ELR (cell line): ENCODE measurements at regions not wholly inside any gene's neighbourhood (a gene's known extent, or its start where the extent isn't known, plus 50 kb on each side); places are given as distances from the start of the nearest gene placed in this dataset.

Experiments
- DNase-seq: peaks from one replicate; pipeline ENCODE4 v3.0.0-alpha.2; 2015; ENCODE audit warnings: low read depth

GRCh38 chr7:41578700-41579099, 124.2 kb downstream of the INHBA start:
- peak; percentile 30 for DNase-seq

GRCh38 chr7:41576166-41576565, 126.7 kb downstream of the INHBA start:
- peak; percentile 93 for DNase-seq

GRCh38 chr7:41574377-41574776, 128.5 kb downstream of the INHBA start:
- DNase-seq, result peak; percentile 88

GRCh38 chr7:41573862-41574261, 129.0 kb downstream of the INHBA start:
- DNase-seq, result peak; percentile 65

- DNase-seq, result no peak
Observed at GRCh38 chr7:41573443-41573842, 129.4 kb downstream of the INHBA start.

- DNase-seq, result peak; percentile 89
Observed at GRCh38 chr7:41573015-41573414, 129.9 kb downstream of the INHBA start.

- DNase-seq, result no peak
Observed at GRCh38 chr7:41571573-41571972, 131.3 kb downstream of the INHBA start.

- DNase-seq, result peak; percentile 7
Observed at GRCh38 chr7:41570766-41571165, 132.1 kb downstream of the INHBA start.

GRCh38 chr7:41568135-41568534, 134.8 kb downstream of the INHBA start:
- DNase-seq, result no peak

- peak; percentile 67 for DNase-seq
Observed at GRCh38 chr7:41567731-41568114, 135.2 kb downstream of the INHBA start.

- DNase-seq, result peak; percentile 18
Observed at GRCh38 chr7:41567031-41567730, 135.7 kb downstream of the INHBA start.

- no peak for DNase-seq
Observed at GRCh38 chr7:41566581-41566980, 136.3 kb downstream of the INHBA start.

GRCh38 chr7:41565655-41566054, 137.2 kb downstream of the INHBA start:
- no peak for DNase-seq

- no peak for DNase-seq
Observed at GRCh38 chr7:41559426-41559825, 143.5 kb downstream of the INHBA start.

GRCh38 chr7:41554481-41554880, 148.4 kb downstream of the INHBA start:
- DNase-seq, result no peak

GRCh38 chr7:41550046-41550445, 152.8 kb downstream of the INHBA start:
- DNase-seq, result peak; percentile 70

GRCh38 chr7:41544241-41544640, 158.6 kb downstream of the INHBA start:
- DNase-seq, result peak; percentile 41

- DNase-seq, result no peak
Observed at GRCh38 chr7:41540601-41541000, 162.3 kb downstream of the INHBA start.

- no peak for DNase-seq
Observed at GRCh38 chr7:41538810-41539724, 163.8 kb downstream of the INHBA start.

GRCh38 chr7:41536873-41537665, 165.8 kb downstream of the INHBA start:
- DNase-seq, result no peak

GRCh38 chr7:41536122-41536872, 166.6 kb downstream of the INHBA start:
- DNase-seq, result no peak

GRCh38 chr7:41529831-41530230, 173.1 kb downstream of the INHBA start:
- DNase-seq, result no peak
